ENCODE measurements at regions not wholly inside any gene's neighbourhood (a gene's known extent, or its start where the extent isn't known, plus 50 kb on each side); places are given as distances from the start of the nearest gene placed in this dataset.

GRCh38 chr3:10577486-10577885, 72.1 kb upstream of the ATP2B2 start:
- Histone ChIP-seq H3F3A (ENCODE audit: insufficient read depth) (no peaks in the 10 kb centered on the region), H3K79me2 (ENCODE audit: insufficient read depth, low read length) (no peaks in the 10 kb centered on the region), H3K27me3 (ENCODE audit: low read length) (no peaks in the 10 kb centered on the region), H3K36me3 (ENCODE audit: low read length) (no peaks in the 10 kb centered on the region), H4K20me1 (ENCODE audit: low read depth, low read length) (no peaks in the 10 kb centered on the region), H3K9me3 (ENCODE audit: insufficient read depth, low read length) (no peaks in the 10 kb centered on the region), H2AFZ (ENCODE audit: low read depth, low read length, severe bottlenecking) (no peak overlapping the region), H3K9me2 (replicated peaks; ENCODE audit: insufficient read depth, low read length) (no peaks in the 10 kb centered on the region), H3K4me3 (ENCODE audit: insufficient read depth, low read length, poor library complexity, severe bottlenecking) (no peak overlapping the region), H3K4me2 (ENCODE audit: low read depth, low read length, poor library complexity, severe bottlenecking) (no peak overlapping the region), H3K27ac (ENCODE audit: low read depth, low read length) (no peak overlapping the region), H3K9ac (ENCODE audit: low read length) (no peak overlapping the region)
- TF ChIP-seq EZH2phosphoT487 (conservative IDR thresholded peaks at IDR 0.05; ENCODE audit: low read length) = no peak
- no peak for TF ChIP-seq CTCF (IDR thresholded peaks at IDR 0.05; ENCODE audit: insufficient read depth, low read length, poor library complexity, severe bottlenecking)

- H3K27ac ChIP-seq (ENCODE audit: low read depth, low read length) = no peak overlapping the region
- H4K20me1 ChIP-seq (ENCODE audit: low read depth, low read length) = no peaks in the 10 kb centered on the region
- H3K79me2 ChIP-seq (ENCODE audit: insufficient read depth, low read length) = no peaks in the 10 kb centered on the region
- no peak for TF ChIP-seq EZH2phosphoT487 (conservative IDR thresholded peaks at IDR 0.05; ENCODE audit: low read length)
- no peak overlapping the region for H3K4me3 ChIP-seq (ENCODE audit: insufficient read depth, low read length, poor library complexity, severe bottlenecking)
- no peak overlapping the region for H3K9ac ChIP-seq (ENCODE audit: low read length)
- no peaks in the 10 kb centered on the region for H3K9me3 ChIP-seq (ENCODE audit: insufficient read depth, low read length)
- H3K36me3 ChIP-seq (ENCODE audit: low read length) = no peaks in the 10 kb centered on the region
- H3K4me2 ChIP-seq (ENCODE audit: low read depth, low read length, poor library complexity, severe bottlenecking) = no peak overlapping the region
- H3F3A ChIP-seq (ENCODE audit: insufficient read depth) = no peaks in the 10 kb centered on the region
- H3K9me2 ChIP-seq (replicated peaks; ENCODE audit: insufficient read depth, low read length) = no peaks in the 10 kb centered on the region
- no peak overlapping the region for H2AFZ ChIP-seq (ENCODE audit: low read depth, low read length, severe bottlenecking)
- no peaks in the 10 kb centered on the region for H3K27me3 ChIP-seq (ENCODE audit: low read length)
Measured at GRCh38 chr3:10580426-10580825, 75.0 kb upstream of the ATP2B2 start.

GRCh38 chr3:10581251-10581650, 75.9 kb upstream of the ATP2B2 start:
- Histone ChIP-seq H3K79me2 (ENCODE audit: insufficient read depth, low read length) (no peaks in the 10 kb centered on the region), H3K9ac (ENCODE audit: low read length) (no peak overlapping the region), H3K4me2 (ENCODE audit: low read depth, low read length, poor library complexity, severe bottlenecking) (no peak overlapping the region), H3K27ac (ENCODE audit: low read depth, low read length) (no peak overlapping the region), H3K36me3 (ENCODE audit: low read length) (no peaks in the 10 kb centered on the region), H3K27me3 (ENCODE audit: low read length) (no peaks in the 10 kb centered on the region), H4K20me1 (ENCODE audit: low read depth, low read length) (no peaks in the 10 kb centered on the region), H3K9me2 (replicated peaks; ENCODE audit: insufficient read depth, low read length) (no peaks in the 10 kb centered on the region), H2AFZ (ENCODE audit: low read depth, low read length, severe bottlenecking) (no peak overlapping the region), H3K4me3 (ENCODE audit: insufficient read depth, low read length, poor library complexity, severe bottlenecking) (no peak overlapping the region), H3F3A (ENCODE audit: insufficient read depth) (no peaks in the 10 kb centered on the region), H3K9me3 (ENCODE audit: insufficient read depth, low read length) (no peaks in the 10 kb centered on the region)
- TF ChIP-seq CTCF (IDR thresholded peaks at IDR 0.05; ENCODE audit: insufficient read depth, low read length, poor library complexity, severe bottlenecking) (no peak), EZH2phosphoT487 (conservative IDR thresholded peaks at IDR 0.05; ENCODE audit: low read length) (no peak)

GRCh38 chr3:10581716-10582115, 76.3 kb upstream of the ATP2B2 start:
- Histone ChIP-seq H4K20me1 (ENCODE audit: low read depth, low read length) (no peaks in the 10 kb centered on the region), H3K79me2 (ENCODE audit: insufficient read depth, low read length) (no peaks in the 10 kb centered on the region), H3K4me2 (ENCODE audit: low read depth, low read length, poor library complexity, severe bottlenecking) (no peak overlapping the region), H3K27ac (ENCODE audit: low read depth, low read length) (no peak overlapping the region), H3K9me3 (ENCODE audit: insufficient read depth, low read length) (no peaks in the 10 kb centered on the region), H3F3A (ENCODE audit: insufficient read depth) (no peaks in the 10 kb centered on the region), H3K9ac (ENCODE audit: low read length) (no peak overlapping the region), H2AFZ (ENCODE audit: low read depth, low read length, severe bottlenecking) (no peak overlapping the region), H3K27me3 (ENCODE audit: low read length) (no peaks in the 10 kb centered on the region), H3K36me3 (ENCODE audit: low read length) (no peaks in the 10 kb centered on the region), H3K4me3 (ENCODE audit: insufficient read depth, low read length, poor library complexity, severe bottlenecking) (no peak overlapping the region), H3K9me2 (replicated peaks; ENCODE audit: insufficient read depth, low read length) (no peaks in the 10 kb centered on the region)
- no peak for TF ChIP-seq EZH2phosphoT487 (conservative IDR thresholded peaks at IDR 0.05; ENCODE audit: low read length)
- TF ChIP-seq CTCF (IDR thresholded peaks at IDR 0.05; ENCODE audit: insufficient read depth, low read length, poor library complexity, severe bottlenecking) = no peak

All from SU-DHL-6 (cell line).